RWPE2 (cell line): ENCODE measurements at regions not wholly inside any gene's neighbourhood (a gene's known extent, or its start where the extent isn't known, plus 50 kb on each side); places are given as distances from the start of the nearest gene placed in this dataset.
A peak's percentile ranks its signal among the peaks of the same experiment; 100 is the strongest.

Experiments used
- ATAC-seq: fragments of 200-7000 bp; cut with Tn5 transposase; 3 replicates; pipeline ENCODE4 v1.9.1; 2021; ENCODE audit warnings: low read depth
- DNase-seq: peaks from one replicate; pipeline ENCODE4 v3.0.0-alpha.2; 2020; ENCODE audit warnings: low spot score
- H3K27ac ChIP-seq: fragments of 450-650 bp; 2 replicates; pipeline ENCODE4 v1.5.1; 2017; ENCODE audit warnings: mild to moderate bottlenecking; ENCODE audit not compliant: poor library complexity, severe bottlenecking
- H3K27me3 ChIP-seq: fragments of 250-450 bp; sonication (Bioruptor Pico); 2 replicates; pipeline ENCODE4 v1.5.1; 2021; ENCODE audit warnings: mild to moderate bottlenecking, moderate library complexity; ENCODE audit not compliant: insufficient read depth, poor library complexity, severe bottlenecking
- H3K36me3 ChIP-seq: fragments of 250-450 bp; sonication (Bioruptor Pico); 2 replicates; pipeline ENCODE4 v1.5.1; 2020; ENCODE audit warnings: low read depth, mild to moderate bottlenecking, moderate library complexity
- H3K4me1 ChIP-seq: fragments of 250-450 bp; sonication (Bioruptor Pico); 2 replicates; pipeline ENCODE4 v1.5.1; 2021; ENCODE audit warnings: mild to moderate bottlenecking, moderate library complexity; ENCODE audit not compliant: insufficient read depth, poor library complexity, severe bottlenecking
- H3K4me3 ChIP-seq: fragments of 250-450 bp; sonication (Bioruptor Pico); 2 replicates; pipeline ENCODE4 v1.5.1; 2021; ENCODE audit warnings: mild to moderate bottlenecking, moderate library complexity; ENCODE audit not compliant: severe bottlenecking
- H3K9me3 ChIP-seq: fragments of 250-450 bp; sonication (Bioruptor Pico); 2 replicates; pipeline ENCODE4 v1.5.1; 2021; ENCODE audit warnings: mild to moderate bottlenecking, moderate library complexity; ENCODE audit not compliant: severe bottlenecking
- TF ChIP-seq, protein P1 (sequence below): fragments of 450-650 bp; IDR thresholded peaks from one replicate; pipeline ENCODE4 v1.5.1; 2017; ENCODE audit warnings: mild to moderate bottlenecking, moderate library complexity; ENCODE audit not compliant: poor library complexity, severe bottlenecking

DNA sequence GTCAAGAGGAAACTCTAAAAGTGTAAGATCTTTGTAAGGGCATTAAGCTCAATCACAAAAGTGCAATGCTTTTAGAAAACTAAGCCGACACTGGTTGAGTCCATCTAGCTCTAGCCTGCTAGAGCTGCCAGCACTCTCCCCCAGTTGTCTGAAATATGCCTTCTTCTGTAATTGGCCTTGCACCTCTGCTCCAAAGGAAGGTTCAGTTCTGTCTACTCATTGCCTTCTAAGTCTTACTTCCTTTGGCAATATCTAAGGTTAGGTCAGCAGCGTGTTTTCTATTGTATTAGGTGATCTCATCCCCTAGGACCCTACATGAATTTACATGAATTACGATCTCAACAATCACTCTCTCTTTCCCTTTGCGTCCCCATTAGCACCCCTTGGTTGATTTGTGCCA, 378.6 kb downstream of the CBLN4 start:
- TF ChIP-seq, protein P1, sequence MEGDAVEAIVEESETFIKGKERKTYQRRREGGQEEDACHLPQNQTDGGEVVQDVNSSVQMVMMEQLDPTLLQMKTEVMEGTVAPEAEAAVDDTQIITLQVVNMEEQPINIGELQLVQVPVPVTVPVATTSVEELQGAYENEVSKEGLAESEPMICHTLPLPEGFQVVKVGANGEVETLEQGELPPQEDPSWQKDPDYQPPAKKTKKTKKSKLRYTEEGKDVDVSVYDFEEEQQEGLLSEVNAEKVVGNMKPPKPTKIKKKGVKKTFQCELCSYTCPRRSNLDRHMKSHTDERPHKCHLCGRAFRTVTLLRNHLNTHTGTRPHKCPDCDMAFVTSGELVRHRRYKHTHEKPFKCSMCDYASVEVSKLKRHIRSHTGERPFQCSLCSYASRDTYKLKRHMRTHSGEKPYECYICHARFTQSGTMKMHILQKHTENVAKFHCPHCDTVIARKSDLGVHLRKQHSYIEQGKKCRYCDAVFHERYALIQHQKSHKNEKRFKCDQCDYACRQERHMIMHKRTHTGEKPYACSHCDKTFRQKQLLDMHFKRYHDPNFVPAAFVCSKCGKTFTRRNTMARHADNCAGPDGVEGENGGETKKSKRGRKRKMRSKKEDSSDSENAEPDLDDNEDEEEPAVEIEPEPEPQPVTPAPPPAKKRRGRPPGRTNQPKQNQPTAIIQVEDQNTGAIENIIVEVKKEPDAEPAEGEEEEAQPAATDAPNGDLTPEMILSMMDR: no peak
- no peak for ATAC-seq
- H3K4me1 ChIP-seq: no peaks in the 10 kb centered on the region

DNA sequence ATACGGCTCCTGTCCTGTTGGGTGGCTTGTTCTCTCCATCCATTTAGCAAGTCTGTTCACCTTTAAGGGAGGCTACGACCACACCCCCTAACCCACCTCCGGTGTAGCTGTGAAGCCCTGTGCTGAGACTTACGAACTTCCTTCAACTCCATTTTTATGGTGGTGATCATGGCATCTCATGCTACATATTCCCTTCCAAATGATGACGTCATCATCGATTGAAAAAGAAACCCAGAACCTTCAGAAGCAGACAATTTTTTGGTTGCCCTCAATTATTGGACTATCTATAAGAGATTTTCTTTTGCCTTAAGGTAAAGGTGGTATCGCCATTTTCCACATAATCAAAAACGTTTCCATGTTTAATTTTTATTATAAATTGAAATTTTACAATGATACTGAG, 389.0 kb downstream of the CBLN4 start:
- H3K27ac ChIP-seq: no peak overlapping the region
- no peak overlapping the region for H3K4me3 ChIP-seq
- ATAC-seq (no peak), DNase-seq (no peak)
- H3K9me3 ChIP-seq: peaks cover 2% of the 10 kb centered on the region
- H3K4me1 ChIP-seq: no peaks in the 10 kb centered on the region
- TF ChIP-seq, protein P1: no peak
- no peaks in the 10 kb centered on the region for H3K36me3 ChIP-seq
- H3K27me3 ChIP-seq: no peaks in the 10 kb centered on the region

More for the DNA sequence above, 378.6 kb downstream of the CBLN4 start:
- Histone ChIP-seq H3K4me3 (no peak overlapping the region), H3K36me3 (no peaks in the 10 kb centered on the region), H3K9me3 (peaks cover 3% of the 10 kb centered on the region), H3K27me3 (no peaks in the 10 kb centered on the region), H3K27ac (no peak overlapping the region)
- no peak for DNase-seq

DNA sequence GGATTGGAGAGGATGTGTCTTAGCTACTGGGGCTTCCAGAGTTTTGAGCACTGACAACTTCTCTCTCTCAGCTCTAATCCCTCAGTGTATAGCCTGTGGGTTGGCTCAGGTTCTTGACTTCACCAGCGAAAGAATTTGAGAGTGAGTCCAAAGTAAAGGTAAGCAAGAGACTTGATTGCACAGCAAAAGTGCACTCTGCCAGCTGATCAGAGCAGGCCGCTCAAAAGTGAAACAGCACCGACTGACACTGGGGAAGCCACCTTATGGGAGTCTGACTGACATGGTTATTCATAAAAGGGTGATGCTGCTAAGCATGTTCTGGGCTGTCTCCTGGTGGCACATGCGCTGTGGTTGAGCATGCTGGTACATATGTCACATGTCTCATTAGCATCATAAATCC, 389.5 kb downstream of the CBLN4 start:
- peak; percentile 23; the same call in 2 of the 3 replicates for ATAC-seq
- no peaks in the 10 kb centered on the region for H3K9me3 ChIP-seq
- TF ChIP-seq, protein P1: no peak
- H3K27me3 ChIP-seq: no peaks in the 10 kb centered on the region
- no peak overlapping the region for H3K27ac ChIP-seq
- no peak overlapping the region for H3K4me3 ChIP-seq
- DNase-seq: no peak
- no peaks in the 10 kb centered on the region for H3K36me3 ChIP-seq
- H3K4me1 ChIP-seq: no peaks in the 10 kb centered on the region

DNA sequence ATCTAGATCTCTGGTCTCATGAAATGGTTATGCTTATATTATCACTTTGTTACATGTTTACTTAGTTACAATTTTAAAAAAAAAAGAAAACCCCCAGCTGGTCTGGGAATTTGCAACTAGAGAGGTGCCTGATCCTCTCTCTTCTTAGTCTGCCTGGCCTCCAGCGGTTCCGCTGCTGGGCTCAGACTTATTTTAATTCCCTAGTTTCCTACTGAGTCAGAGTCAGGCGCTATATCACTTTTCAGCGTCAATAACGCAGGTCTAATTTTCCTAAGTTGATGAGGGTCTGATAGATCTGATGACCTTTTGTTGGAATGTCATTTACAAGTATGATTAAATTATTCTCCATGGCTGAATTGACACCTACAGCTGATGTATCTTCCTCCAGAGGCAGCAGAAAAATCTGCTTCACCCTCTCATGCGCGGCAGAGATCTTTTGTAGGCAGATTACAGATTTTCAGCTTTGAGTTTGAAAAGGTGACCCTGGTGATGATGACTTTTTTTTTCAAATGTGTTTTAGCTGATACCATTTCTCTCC, 391.0 kb downstream of the CBLN4 start:
- no peaks in the 10 kb centered on the region for H3K9me3 ChIP-seq
- no peaks in the 10 kb centered on the region for H3K36me3 ChIP-seq
- no peak for ATAC-seq
- TF ChIP-seq, protein P1: no peak
- no peaks in the 10 kb centered on the region for H3K27me3 ChIP-seq
- no peak overlapping the region for H3K27ac ChIP-seq
- no peak overlapping the region for H3K4me3 ChIP-seq
- DNase-seq: no peak
- H3K4me1 ChIP-seq: no peaks in the 10 kb centered on the region

DNA sequence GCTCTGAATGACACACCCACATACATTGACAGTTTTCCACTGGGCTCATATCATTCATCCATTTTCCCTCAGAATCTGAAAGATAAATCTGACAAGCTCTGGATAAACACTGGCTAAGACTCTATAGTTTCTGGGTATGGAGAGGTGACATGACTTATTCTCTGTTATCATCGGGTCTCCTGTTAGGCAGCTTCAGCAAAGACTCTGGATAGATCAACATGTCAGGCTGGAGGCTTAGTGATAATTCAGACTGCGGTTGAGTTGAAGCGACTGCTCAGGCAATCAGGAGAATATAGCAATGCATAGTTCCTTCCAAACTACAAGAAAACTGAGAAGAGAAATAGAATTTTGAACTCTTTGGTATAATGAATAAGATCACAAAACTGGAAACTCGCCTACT, 394.6 kb downstream of the CBLN4 start:
- H3K27ac ChIP-seq: no peak overlapping the region
- DNase-seq: no peak
- TF ChIP-seq, protein P1: no peak
- no peaks in the 10 kb centered on the region for H3K36me3 ChIP-seq
- no peaks in the 10 kb centered on the region for H3K4me1 ChIP-seq
- no peaks in the 10 kb centered on the region for H3K9me3 ChIP-seq
- H3K27me3 ChIP-seq: no peaks in the 10 kb centered on the region
- no peak for ATAC-seq
- H3K4me3 ChIP-seq: no peak overlapping the region
